ENCODE measurements at regions not wholly inside any gene's neighbourhood (a gene's known extent, or its start where the extent isn't known, plus 50 kb on each side); places are given as distances from the start of the nearest gene placed in this dataset.
"Not testable (repeated sequence)": the region's sequence is repeated elsewhere in the genome, so short reads cannot be mapped to it uniquely, and the experiment has no call there.

DNA sequence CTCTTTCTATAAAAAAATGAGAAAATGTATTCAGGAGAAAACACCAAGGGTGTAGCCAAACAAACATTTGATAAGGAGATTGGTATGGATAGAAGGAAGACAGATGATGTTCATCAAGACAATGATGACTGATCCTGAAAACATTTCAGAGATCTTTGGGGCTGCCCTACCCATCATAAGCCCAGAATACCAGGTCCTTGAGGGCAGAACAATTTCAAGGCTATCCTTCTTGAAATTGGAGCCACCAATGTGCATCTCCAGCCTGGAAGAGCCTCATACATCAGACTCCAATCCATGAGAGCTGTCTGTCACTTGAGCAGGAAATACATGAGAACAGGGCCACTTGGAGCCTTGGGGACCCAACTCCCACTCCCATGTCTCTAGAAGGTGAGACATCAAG lies 89.5 kb upstream of the ANKRD28 start:
- Mint-ChIP-seq H3K9me3 (peaks cover 5% of the 10 kb centered on the region), H3K27ac (no peak overlapping the region), H3K4me1 (no peaks in the 10 kb centered on the region), H3K36me3 (ENCODE audit: low read depth) (no peaks in the 10 kb centered on the region), H3K4me3 (no peak overlapping the region), H3K27me3 (peaks cover 3% of the 10 kb centered on the region)
- no peak for ATAC-seq (replicated peaks)

DNA sequence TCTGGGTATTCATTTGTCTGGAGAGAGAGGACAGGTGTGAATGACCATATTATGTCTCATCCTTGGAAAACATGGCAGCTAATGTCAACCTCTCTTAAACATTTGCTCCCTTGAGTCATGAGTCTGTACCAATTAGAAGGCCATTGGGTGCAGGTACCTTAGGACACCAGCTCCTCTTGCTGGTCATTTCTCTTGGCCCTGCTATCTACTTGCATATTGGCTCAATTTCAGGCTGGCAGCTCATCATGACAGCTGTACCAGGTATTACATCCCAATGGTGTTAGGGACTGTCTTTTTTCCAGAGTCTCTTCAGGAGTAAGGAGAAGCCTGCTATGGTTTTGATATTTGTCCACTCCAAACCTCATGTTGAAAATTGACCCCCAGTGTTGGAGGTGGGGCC lies 92.2 kb upstream of the ANKRD28 start:
- Mint-ChIP-seq H3K36me3 (ENCODE audit: low read depth) (no peaks in the 10 kb centered on the region), H3K9me3 (peaks cover 5% of the 10 kb centered on the region), H3K4me1 (no peaks in the 10 kb centered on the region), H3K4me3 (no peak overlapping the region), H3K27me3 (peaks cover 3% of the 10 kb centered on the region), H3K27ac (no peak overlapping the region)
- ATAC-seq (replicated peaks), result no peak

DNA sequence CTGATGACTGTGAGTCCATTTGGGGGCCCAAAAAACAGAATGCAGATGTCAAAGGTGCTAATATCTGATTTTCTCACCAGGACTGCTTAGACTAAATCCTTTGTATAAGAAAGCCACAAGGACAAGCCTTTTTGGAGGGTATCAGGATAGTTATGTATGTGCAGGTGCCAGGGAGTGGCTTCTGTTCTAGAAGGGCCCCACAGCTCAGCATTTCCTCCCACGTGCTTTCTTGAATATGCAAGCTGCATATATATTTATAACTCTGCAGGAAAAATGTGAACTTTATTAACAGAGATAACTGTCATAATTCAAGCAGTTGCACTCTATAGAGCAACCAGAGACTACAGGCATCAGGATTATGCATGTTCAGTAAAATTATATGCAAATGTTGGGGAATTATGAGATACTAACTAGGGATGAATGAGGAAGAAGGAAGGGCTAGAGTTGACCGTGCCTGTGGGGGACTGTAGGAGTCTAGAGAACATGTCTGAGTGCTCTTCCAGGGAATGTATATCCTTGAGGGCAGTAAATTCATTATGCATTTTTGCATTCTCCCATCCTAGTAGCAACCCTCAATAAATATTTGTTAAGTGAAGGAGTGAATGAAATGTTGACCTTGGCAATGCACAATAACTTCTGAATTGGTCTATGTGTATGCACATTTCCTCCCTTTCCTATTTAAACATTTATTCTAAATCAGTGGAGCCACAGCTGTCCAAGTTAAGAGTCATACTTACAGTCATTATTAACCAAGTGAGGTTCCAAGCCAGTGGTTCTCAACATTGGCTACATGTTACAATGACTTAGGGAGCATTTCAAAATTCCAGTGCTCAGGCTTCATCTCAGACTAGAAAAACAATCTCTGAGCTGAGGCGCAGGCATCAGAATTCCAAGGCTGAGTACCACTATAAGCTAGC lies 94.8 kb upstream of the ANKRD28 start:
- no peak for ATAC-seq (replicated peaks)
- no peaks in the 10 kb centered on the region for H3K27me3 Mint-ChIP-seq

DNA sequence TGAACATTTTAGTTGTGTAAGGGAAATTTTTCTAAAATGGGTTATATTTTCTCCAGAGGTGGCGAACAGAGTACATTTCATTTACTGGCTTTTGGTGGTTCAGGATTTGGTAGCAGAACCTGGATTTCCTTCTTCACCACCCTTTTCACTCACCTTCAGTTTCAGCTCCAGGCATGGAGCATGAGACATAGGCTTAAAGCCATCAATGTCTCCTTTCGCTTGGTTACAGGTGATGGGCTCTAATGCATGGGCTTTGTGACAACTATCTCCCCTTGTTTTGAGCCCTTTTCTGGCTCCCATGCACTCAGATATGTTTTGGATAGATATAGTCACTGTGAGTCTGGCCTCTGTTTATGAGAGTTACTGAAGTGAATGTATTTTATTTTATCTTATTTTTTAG lies 96.6 kb upstream of the ANKRD28 start:
- no peak overlapping the region for H3K27ac Mint-ChIP-seq
- no peaks in the 10 kb centered on the region for H3K4me1 Mint-ChIP-seq
- H3K9me3 Mint-ChIP-seq, result no peaks in the 10 kb centered on the region
- no peak for ATAC-seq (replicated peaks)
- no peak overlapping the region for H3K4me3 Mint-ChIP-seq
- H3K27me3 Mint-ChIP-seq, result no peaks in the 10 kb centered on the region
- no peaks in the 10 kb centered on the region for H3K36me3 Mint-ChIP-seq (ENCODE audit: low read depth)

More for the DNA sequence above, 94.8 kb upstream of the ANKRD28 start:
- Mint-ChIP-seq H3K4me3 (no peak overlapping the region), H3K36me3 (ENCODE audit: low read depth) (no peaks in the 10 kb centered on the region), H3K9me3 (no peaks in the 10 kb centered on the region), H3K4me1 (no peaks in the 10 kb centered on the region), H3K27ac (no peak overlapping the region)

DNA sequence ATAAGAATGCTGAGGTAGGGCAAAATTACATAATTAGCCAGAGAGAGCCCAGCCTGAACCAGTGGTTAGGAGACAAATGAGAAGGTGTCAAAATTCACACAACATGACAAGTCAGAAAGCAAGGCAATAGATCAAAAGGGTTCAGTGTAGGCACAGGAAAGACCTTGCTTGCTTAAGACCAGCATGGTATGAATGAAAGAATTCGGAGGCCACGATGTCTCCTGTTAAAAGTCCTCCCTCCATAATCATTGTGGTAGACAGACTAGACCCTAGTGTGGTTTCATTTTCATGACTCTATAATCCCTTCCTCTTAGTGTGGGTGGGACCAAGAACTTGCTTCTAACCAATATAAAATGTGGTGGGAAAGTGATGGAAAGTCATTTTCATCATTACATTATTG lies 98.7 kb upstream of the ANKRD28 start:
- ATAC-seq (replicated peaks), result no peak

DNA sequence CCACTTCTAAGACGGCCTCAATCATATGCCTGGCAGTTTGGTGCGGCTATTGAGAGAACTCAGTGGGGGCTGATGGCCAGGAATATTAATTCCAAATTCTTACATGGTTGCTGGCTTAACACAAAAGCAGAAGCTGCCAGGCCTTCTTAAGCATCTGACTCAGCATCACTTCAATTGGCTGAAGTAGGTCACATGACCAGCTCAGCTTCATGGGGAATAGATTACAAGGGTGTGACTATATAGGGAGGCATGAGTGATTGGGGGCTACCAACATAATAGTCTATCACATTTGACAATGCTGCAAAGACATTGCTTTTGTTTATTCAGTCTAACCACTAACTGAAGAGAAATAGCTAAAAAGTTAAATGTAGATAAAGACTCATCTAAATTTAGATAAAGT lies 101.6 kb upstream of the ANKRD28 start:
- Mint-ChIP-seq H3K9me3 (no peaks in the 10 kb centered on the region), H3K4me3 (no peak overlapping the region), H3K27ac (no peak overlapping the region), H3K4me1 (no peaks in the 10 kb centered on the region), H3K27me3 (no peaks in the 10 kb centered on the region), H3K36me3 (ENCODE audit: low read depth) (no peaks in the 10 kb centered on the region)
- ATAC-seq (replicated peaks), result peak; percentile 44

More for the DNA sequence above, 98.7 kb upstream of the ANKRD28 start:
- no peak overlapping the region for H3K27ac Mint-ChIP-seq
- H3K9me3 Mint-ChIP-seq, result no peaks in the 10 kb centered on the region
- H3K27me3 Mint-ChIP-seq, result no peaks in the 10 kb centered on the region
- no peak overlapping the region for H3K4me3 Mint-ChIP-seq
- no peaks in the 10 kb centered on the region for H3K4me1 Mint-ChIP-seq
- H3K36me3 Mint-ChIP-seq (ENCODE audit: low read depth), result no peaks in the 10 kb centered on the region

DNA sequence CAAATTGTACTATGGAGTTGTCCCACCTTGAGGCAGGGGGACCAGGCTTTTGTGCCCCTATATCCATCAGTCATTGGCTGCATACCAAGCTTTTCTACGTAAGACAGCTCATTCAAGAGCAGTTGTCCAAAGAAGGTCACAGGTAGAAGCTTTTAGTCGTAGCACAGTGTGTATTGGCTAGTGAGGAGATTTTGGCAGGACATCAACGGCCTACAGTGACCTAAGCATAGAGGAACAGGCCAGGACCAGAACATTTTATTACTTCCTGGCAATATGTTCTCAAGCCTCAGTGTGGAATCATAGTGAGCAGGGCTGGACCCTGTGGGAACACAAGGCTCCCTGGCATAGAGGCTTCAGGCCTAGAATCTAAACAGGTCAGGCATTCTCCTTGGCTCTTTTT lies 105.4 kb upstream of the ANKRD28 start:
- Mint-ChIP-seq H3K9me3 (no peaks in the 10 kb centered on the region), H3K4me3 (no peak overlapping the region), H3K36me3 (ENCODE audit: low read depth) (no peaks in the 10 kb centered on the region), H3K27ac (no peak overlapping the region), H3K4me1 (no peaks in the 10 kb centered on the region), H3K27me3 (no peaks in the 10 kb centered on the region)
- ATAC-seq (replicated peaks), result no peak

DNA sequence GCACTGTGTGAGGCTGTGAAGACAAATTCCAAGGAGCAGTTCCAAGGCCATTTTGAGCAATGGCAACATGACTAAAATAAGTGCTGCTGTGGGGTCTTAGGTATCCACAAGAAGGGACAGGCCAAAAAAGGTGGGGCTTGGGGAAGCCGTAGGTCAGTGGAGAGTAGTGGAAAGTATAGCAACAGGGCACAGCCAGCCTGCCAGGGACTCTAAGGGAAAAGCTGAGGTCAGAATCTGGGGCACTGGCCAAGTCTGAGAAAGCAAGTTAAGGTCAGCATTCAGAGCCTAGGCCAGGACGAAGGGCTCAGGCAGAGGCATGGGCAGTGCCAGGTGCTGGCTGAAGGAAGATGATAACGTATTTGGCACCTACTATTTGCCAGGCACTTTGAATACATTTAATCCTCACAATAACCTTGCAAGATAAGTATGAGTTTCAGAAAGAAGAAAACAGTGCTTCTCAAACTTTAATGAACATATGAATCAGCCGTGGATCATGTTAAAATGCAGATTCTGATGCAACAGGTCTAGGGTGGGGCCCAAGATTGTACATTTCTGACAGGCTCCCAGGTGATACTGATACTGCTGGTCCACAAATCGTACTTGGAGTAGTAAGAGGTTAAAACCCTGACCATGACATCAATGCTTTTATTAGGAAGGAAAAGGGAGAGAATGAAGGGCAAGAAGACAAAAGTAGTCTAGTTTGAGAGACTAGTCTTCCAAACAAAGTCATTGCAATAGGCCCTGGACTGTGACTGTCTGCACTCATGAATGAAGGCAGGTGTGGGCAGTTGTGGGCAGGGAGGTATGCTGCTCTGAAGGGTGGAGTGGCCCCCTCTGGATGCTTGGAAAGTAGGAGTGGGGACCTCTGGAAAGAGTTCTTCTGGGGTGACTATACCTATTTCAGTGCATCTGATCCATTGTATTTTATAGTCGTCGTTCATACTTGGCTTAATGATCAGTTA lies 106.3 kb upstream of the ANKRD28 start:
- Mint-ChIP-seq H3K36me3 (ENCODE audit: low read depth) (no peaks in the 10 kb centered on the region), H3K4me1 (no peaks in the 10 kb centered on the region), H3K27me3 (no peaks in the 10 kb centered on the region), H3K27ac (no peak overlapping the region), H3K4me3 (no peak overlapping the region), H3K9me3 (no peaks in the 10 kb centered on the region)
- ATAC-seq (replicated peaks), result no peak

DNA sequence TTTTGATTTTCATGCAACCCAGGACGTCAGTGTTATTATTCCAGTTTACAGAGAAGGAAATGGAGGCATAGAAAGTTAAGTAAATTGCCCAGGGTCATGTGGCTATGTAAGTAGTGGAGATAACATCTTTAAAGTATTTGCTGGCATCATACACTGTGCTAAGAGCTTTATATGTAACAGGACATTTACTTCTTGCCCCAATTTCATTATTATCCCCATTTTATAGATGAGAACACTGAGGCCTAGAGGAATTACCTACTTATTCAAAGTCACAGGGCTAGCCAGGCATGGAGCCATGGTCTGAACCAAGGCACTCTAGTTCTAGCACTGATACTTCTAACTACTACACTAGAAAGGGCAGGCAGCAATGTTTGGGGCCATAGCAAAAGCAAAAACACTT lies 107.3 kb upstream of the ANKRD28 start:
- no peak overlapping the region for H3K4me3 Mint-ChIP-seq
- H3K27me3 Mint-ChIP-seq, result no peaks in the 10 kb centered on the region
- no peak for ATAC-seq (replicated peaks)
- H3K36me3 Mint-ChIP-seq (ENCODE audit: low read depth), result no peaks in the 10 kb centered on the region
- H3K9me3 Mint-ChIP-seq, result peaks cover 4% of the 10 kb centered on the region
- H3K27ac Mint-ChIP-seq, result no peak overlapping the region
- H3K4me1 Mint-ChIP-seq, result no peaks in the 10 kb centered on the region

DNA sequence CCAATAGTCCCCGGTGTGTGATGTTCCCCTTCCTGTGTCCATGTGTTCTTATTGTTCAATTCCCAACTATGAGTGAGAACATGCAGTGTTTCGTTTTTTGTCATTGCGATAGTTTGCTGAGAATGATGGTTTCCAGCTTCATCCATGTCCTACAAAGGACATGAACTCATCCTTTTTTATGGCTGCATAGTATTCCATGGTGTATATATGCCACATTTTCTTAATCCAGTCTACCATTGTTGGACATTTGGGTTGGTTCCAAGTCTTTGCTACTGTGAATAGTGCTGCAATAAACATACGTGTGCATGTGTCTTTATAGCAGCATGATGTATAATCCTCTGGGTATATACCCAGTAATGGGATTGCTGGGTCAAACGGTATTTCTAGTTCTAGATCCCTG lies 109.6 kb upstream of the ANKRD28 start:
- ATAC-seq (replicated peaks); H3K27me3 Mint-ChIP-seq; H3K36me3 Mint-ChIP-seq (ENCODE audit: low read depth); H3K4me3 Mint-ChIP-seq; H3K27ac Mint-ChIP-seq; H3K9me3 Mint-ChIP-seq; H3K4me1 Mint-ChIP-seq: not testable (repeated sequence)

DNA sequence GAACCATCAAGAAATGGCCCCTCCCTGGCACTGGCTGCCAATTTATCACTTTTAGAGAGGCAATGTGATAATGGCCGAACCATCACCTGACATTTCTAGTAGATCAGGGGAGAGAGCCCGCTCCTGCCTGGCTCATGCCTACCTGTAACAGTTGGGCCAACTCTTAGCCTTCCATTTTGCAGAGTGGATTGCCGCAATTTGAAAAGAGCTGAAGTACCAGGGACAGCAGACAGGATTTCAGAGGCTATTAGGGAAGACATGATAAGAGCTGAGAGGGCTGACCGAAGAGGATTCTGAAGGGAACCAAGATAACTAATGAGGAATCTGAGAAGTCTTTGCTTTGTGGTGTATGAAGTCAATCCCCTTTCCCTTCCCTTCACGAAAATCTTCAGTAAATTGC lies 121.2 kb upstream of the ANKRD28 start:
- no peak for ATAC-seq (replicated peaks)

DNA sequence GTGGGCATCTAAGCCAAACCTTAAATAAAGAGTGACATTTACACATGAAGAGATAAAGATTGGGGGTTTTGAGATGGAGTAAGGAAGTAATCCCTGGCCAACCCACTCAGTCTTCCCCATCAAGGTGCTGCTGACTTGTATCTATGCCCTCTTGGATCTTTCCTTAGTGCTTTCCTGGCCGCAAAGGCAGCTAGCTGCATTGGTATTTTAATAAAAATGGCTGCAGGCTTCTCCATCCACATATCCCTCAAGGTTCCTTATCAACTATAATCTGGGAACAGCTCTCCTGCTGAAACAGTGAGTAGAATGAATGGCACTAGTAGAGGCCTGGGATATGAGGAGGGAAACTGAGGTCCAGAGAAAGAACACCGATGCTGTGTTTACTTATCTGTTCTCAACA lies 122.2 kb upstream of the ANKRD28 start:
- no peak overlapping the region for H3K4me3 Mint-ChIP-seq
- no peaks in the 10 kb centered on the region for H3K4me1 Mint-ChIP-seq
- H3K27me3 Mint-ChIP-seq, result no peaks in the 10 kb centered on the region
- ATAC-seq (replicated peaks), result no peak
- H3K36me3 Mint-ChIP-seq (ENCODE audit: low read depth), result no peaks in the 10 kb centered on the region
- H3K9me3 Mint-ChIP-seq, result no peaks in the 10 kb centered on the region
- H3K27ac Mint-ChIP-seq, result no peak overlapping the region

More for the DNA sequence above, 121.2 kb upstream of the ANKRD28 start:
- Mint-ChIP-seq H3K9me3 (no peaks in the 10 kb centered on the region), H3K36me3 (ENCODE audit: low read depth) (no peaks in the 10 kb centered on the region), H3K27me3 (no peaks in the 10 kb centered on the region), H3K4me3 (no peak overlapping the region), H3K4me1 (no peaks in the 10 kb centered on the region), H3K27ac (no peak overlapping the region)

DNA sequence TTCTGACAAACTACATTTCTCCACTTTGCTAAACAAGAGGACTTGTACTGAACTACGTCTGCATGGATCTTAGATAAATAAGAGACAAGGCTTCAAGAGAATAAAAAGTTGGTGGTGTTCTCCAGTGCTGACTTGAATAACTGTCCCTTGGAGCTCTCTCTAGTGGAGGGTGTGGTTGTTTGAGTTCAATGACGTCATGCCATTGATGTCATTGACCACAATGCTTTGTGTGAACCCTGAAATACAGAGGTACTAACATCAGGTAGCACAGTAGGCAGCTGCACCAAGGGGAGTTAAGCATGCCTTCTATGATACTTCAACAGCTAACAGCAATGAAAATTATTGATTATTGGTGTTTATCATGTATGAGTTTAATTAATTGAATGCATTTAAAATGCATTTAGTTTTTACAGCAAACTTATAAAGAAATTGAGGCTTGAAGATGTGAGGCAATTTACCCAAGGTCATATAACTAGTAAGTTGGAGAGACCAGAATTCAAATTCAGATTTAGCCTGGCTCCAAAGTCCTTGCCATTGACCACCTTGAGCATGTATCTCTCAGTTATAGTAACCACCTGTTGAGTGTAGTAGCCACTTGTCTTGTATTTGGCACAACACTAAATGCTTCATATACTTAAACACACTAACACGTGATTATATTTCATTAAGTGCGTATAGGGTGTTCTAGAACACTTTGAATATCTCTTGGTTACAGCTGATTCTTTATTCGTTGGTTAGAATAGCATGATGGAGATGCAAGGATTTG lies 126.0 kb upstream of the ANKRD28 start:
- peak; percentile 64 for ATAC-seq (replicated peaks)
- Mint-ChIP-seq H3K36me3 (ENCODE audit: low read depth) (no peaks in the 10 kb centered on the region), H3K27ac (no peak overlapping the region), H3K27me3 (no peaks in the 10 kb centered on the region), H3K4me1 (no peaks in the 10 kb centered on the region), H3K4me3 (no peak overlapping the region), H3K9me3 (no peaks in the 10 kb centered on the region)

DNA sequence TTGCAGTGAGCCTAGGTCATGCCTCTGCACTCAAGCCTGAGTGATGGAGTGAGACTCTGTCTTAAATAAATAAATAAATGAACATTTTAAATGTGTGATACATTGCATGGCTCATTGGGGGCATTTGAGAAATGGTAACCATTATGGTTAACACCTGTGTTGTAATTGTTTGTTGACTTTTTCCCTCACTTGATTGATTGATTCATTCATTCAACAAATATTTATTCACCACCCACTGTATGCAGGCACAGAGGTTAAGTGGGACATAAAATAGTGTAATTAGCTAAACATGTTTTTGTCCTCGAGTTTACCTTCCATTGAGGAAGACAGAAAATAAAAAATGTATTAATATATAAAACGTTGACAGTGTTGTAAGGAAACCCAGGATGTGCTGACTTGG lies 127.1 kb upstream of the ANKRD28 start:
- no peak for ATAC-seq (replicated peaks)
- Mint-ChIP-seq H3K9me3 (no peaks in the 10 kb centered on the region), H3K4me3 (no peak overlapping the region), H3K27ac (no peak overlapping the region), H3K4me1 (no peaks in the 10 kb centered on the region), H3K27me3 (no peaks in the 10 kb centered on the region), H3K36me3 (ENCODE audit: low read depth) (no peaks in the 10 kb centered on the region)
